Testis (tissue), 2 donors: ENCODE measurements at regions not wholly inside any gene's neighbourhood (a gene's known extent, or its start where the extent isn't known, plus 50 kb on each side); places are given as distances from the start of the nearest gene placed in this dataset.

Source experiments
- CTCF ChIP-seq, 3 experiments: fragments of 450-650 bp in 2 of 3; fragments of 200-600 bp in 1 of 3; sonication (generic) in 1 of 3; IDR thresholded peaks; one replicate each; pipeline ENCODE4 v1.5.1; 2016 to 2019; ENCODE audit warnings: antibody characterized with exemption in 3 of 3, mild to moderate bottlenecking in 2 of 3, moderate library complexity in 1 of 3
- POLR2A ChIP-seq: fragments of 450-650 bp; IDR thresholded peaks from one replicate; pipeline ENCODE4 v1.6.1; 2017; ENCODE audit warnings: antibody characterized with exemption, mild to moderate bottlenecking, moderate library complexity

- TF ChIP-seq CTCF (IDR thresholded peaks at IDR 0.05) (no peak), POLR2A (no peak)
Observed at GRCh38 chr13:107928762-107929161, 286.6 kb downstream of the LIG4 start.
